GM19043 (cell line): ENCODE measurements at regions not wholly inside any gene's neighbourhood (a gene's known extent, or its start where the extent isn't known, plus 50 kb on each side); places are given as distances from the start of the nearest gene placed in this dataset.

Source experiments
- ATAC-seq: cut with Tn5 transposase; IDR thresholded peaks from one replicate; pipeline ENCODE4 v1.9.1; 2021; ENCODE audit warnings: low read depth; ENCODE audit not compliant: unreplicated experiment

DNA sequence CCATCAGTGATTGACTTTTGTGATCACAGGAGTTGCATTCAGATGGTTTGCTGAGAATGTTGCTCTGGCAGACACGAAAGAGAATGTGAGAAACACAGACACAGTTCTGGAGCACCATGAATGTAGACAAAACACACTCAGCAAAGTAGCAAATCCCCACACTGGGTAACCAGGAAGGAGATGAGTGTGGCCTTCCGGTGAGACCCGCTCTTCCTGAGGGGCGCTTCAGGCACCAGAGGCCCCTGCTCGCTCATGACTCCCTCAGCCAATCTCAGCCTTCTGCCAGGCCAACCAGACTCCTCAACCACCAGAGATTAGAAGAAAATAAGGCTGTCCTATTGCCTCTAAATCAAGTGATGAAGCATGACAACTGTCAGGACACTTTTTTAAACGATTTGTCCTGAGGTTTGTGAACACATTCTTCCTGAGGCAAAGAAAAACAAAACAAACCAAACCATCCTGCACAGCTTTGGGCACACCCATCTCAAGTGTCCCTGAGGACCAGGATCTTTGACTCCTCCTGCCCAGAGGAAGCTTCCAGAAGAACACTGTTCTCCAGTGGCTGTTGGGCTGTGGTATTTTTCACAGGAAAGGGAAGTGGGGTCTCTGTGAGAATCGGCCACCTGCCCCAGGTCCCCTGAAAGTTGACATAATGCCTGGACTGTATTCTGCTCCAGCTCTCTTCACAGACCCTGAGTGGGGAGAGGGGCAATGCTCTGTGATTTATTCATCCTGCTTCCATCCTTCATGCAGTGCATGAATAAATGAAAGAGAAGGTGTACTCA lies 152.8 kb downstream of the BCL11A start:
- ATAC-seq, result no peak

DNA sequence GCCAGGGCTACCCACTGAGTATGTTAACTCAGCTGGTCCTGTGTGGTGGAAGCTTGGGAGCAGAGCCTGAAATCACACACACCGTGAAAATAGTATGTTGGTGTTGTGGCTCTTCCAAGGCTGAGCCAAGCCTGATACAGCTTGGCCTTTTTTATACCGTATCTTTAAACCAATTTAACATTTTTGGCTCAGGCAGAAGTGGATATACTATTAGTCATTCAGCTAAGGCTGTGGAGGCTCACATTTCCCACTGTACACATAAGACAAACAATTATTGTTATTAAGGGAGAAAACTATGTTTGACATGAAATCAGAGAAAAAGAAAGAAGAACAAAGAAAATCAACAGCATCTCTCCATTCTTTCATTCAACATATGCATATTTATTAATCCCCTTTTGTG lies 159.0 kb downstream of the BCL11A start:
- ATAC-seq, result no peak

- no peak for ATAC-seq
These were observed 161.6 kb downstream of the BCL11A start for GRCh38 chr2:60391649-60392375.

- ATAC-seq, result no peak
These were observed 162.2 kb downstream of the BCL11A start for GRCh38 chr2:60391230-60391629.

GRCh38 chr2:60386436-60386835 lies 167.0 kb downstream of the BCL11A start:
- no peak for ATAC-seq

GRCh38 chr2:60385648-60386047 lies 167.8 kb downstream of the BCL11A start:
- ATAC-seq, result no peak

GRCh38 chr2:60383401-60384143 lies 169.9 kb downstream of the BCL11A start:
- ATAC-seq, result no peak

DNA sequence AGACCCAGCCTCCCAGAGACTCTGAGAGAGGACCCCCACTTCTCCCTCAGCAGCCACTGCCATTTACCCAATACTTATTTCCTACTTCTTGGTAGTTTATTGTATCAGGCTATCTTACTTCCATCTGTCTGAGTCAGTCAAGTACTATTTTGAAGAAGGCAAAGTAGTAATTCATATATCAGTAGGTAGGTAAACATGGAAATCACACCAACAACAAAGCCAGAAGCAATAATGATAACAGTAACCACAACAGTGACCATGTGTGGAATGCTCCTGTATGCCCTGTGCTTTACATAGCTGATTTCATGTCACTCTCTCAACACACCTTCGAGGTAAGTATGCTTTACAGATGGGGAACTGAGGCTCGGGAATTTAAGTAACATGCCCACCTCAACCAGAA lies 173.0 kb downstream of the BCL11A start:
- ATAC-seq, result no peak

- ATAC-seq, result no peak
These were observed 173.8 kb downstream of the BCL11A start for GRCh38 chr2:60379684-60380083.

- no peak for ATAC-seq
These were observed 174.2 kb downstream of the BCL11A start for GRCh38 chr2:60379216-60379615.

- no peak for ATAC-seq
These were observed 175.6 kb downstream of the BCL11A start for GRCh38 chr2:60377825-60378224.

DNA sequence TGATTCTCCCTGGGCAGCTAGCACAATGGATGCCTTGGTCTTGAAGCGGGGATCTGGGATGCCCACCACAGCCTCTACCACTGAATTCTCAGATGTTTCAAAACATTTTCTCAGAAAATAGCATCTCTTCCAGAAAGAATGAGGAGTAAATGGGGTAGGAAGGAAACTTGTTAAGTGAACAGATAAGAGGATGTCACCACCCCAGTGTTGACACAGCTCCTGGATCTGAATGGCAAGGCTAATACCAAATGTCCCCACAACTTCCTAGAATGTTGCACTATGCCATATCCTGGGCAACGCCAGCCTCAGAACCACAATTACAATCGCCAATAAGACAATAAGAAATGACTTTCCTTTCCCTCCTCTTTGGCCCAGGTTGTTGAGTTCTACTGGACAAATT lies 177.2 kb downstream of the BCL11A start:
- ATAC-seq, result no peak

GRCh38 chr2:60371681-60372080 lies 181.8 kb downstream of the BCL11A start:
- ATAC-seq, result no peak

DNA sequence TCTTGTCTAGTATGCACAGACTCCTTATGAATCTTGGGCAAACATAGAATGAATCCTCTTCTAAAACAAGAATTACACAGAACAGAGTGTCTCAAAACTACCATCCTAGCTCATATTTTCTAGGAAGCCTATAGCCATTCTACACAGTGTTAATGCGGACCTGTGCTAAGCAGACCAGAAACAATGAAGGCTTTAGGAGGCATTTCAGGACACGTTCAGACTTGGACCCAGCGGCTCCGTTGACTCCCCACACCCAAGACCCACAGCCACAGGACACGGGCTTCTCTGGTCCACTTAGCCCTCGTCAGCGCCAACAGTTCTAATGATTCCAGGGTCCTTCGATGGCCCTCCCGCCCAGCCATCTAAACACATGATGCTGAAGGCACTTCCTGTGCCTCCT lies 182.2 kb downstream of the BCL11A start:
- ATAC-seq, result no peak

DNA sequence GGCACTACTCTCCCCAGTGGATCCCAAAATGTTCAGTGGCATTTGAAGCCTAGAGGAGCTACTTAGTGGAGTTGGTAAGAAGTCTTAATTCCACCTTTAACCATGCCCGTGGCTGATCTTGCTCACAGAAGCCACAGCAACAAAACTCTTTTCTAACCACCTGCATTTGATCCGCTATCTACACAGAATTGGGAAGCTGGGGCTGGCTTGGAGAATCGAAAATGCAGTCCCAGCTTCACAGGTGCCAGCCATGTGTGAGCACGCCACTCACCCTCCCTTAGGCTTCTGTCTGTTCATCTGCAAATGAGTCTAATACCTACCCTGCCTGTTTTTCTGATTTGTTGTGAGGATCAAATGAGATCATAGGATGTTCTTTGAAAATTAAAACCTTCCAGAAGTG lies 182.6 kb downstream of the BCL11A start:
- no peak for ATAC-seq

GRCh38 chr2:60368456-60368855 lies 185.0 kb downstream of the BCL11A start:
- no peak for ATAC-seq

DNA sequence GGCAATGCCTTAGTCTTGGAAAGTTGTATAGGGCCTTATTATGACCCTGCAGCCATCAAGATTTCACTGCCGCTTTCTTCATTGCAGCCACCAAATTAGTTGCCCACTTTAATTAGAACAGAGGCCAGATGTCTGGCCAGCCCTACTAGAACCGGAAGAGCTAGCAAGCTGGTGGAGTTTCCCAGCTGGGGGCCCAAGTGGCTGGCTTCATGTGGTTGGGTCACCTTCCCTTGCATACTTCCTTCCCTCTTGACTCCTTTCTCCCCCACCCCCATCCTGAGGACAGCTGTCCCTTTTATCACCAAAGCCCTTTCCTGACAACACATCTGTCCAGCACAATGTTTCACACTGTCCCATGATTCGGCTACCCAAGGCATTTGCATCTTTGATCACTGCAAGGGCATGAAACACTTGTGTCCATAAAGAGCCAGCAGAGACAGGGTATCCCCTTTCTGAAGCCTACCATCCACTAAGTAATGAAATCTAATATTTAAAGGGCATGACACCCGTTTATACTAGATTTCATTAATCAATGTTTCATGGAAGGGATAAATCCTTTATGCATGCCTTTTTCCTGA lies 187.2 kb downstream of the BCL11A start:
- ATAC-seq, result no peak

DNA sequence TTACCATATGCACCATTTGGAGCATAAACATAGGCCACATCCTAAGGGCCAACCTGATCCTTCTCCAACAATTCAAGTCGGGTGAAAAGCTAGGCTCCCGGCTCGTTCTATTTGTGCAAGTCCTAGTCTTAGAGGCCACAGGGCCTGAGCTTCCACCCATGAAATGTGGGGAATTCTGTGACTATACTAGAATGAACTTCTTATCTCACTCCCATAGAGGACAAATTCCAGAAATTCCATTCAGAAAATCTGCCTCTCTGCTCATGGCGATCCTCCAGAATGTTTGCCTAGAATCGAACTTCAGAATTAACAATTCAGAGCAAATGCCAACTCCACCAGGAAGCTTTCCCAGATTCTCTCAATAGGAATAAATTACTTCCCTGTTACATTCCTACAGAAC lies 187.9 kb downstream of the BCL11A start:
- ATAC-seq, result no peak

DNA sequence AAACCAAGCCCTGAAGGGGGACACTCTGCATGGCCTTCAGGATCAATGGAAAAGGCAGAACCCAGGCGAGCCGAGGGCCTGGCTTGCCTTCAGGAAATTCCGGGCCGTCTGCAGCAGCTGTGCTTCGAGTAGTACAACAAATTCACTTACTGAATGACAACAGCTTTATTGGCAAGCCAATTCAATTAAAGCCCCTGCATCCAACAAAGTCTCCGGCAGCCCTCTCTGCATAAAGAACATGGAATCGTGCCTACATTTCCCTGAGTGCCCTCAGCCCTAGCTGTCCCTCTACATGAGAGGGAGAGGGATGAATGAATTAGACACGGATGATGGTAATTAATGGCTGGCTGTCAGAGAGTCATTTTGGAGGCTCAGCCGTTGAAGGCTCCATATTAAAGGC lies 189.0 kb downstream of the BCL11A start:
- no peak for ATAC-seq

GRCh38 chr2:60361498-60361897 lies 192.0 kb downstream of the BCL11A start:
- no peak for ATAC-seq

- no peak for ATAC-seq
These were observed 193.9 kb downstream of the BCL11A start for GRCh38 chr2:60359569-60359968.
